ENCODE measurements at regions not wholly inside any gene's neighbourhood (a gene's known extent, or its start where the extent isn't known, plus 50 kb on each side); places are given as distances from the start of the nearest gene placed in this dataset.

GRCh38 chr1:214933375-214933774 is 149.2 kb upstream of the KCNK2 start (continued):
- no peak for TF ChIP-seq AR (CRISPR knock-in tag; IDR thresholded peaks at IDR 0.05)
- no peak for TF ChIP-seq IRF2 (CRISPR knock-in tag; IDR thresholded peaks at IDR 0.05; ENCODE audit: borderline replicate concordance, low read depth)
- no peak for TF ChIP-seq TCF7 (CRISPR knock-in tag; IDR thresholded peaks at IDR 0.05; ENCODE audit: low read depth)
- no peak for TF ChIP-seq ZNF138 (CRISPR knock-in tag; conservative IDR thresholded peaks at IDR 0.05)

- no peaks in the 10 kb centered on the region for H3K36me3 Mint-ChIP-seq
- H3K27me3 Mint-ChIP-seq (ENCODE audit: low read depth) = no peaks in the 10 kb centered on the region
- no peak overlapping the region for H3K27ac Mint-ChIP-seq
- no peak for TF ChIP-seq ZMAT4 (CRISPR knock-in tag; IDR thresholded peaks at IDR 0.05)
- no peak for TF ChIP-seq ZNF425 (CRISPR knock-in tag; conservative IDR thresholded peaks at IDR 0.05)
- no peak for TF ChIP-seq RELA (CRISPR knock-in tag; IDR thresholded peaks at IDR 0.05; ENCODE audit: borderline replicate concordance)
- TF ChIP-seq SMAD4 (CRISPR knock-in tag; IDR thresholded peaks at IDR 0.05) = no peak
- no peak for TF ChIP-seq ERG (CRISPR knock-in tag; IDR thresholded peaks at IDR 0.05)
- TF ChIP-seq JUN (CRISPR knock-in tag; IDR thresholded peaks at IDR 0.05) = no peak
- no peak for TF ChIP-seq PRRX2 (CRISPR knock-in tag; IDR thresholded peaks at IDR 0.05)
- TF ChIP-seq MLX (CRISPR knock-in tag; IDR thresholded peaks at IDR 0.05) = no peak
- TF ChIP-seq KAT7 (CRISPR knock-in tag; IDR thresholded peaks at IDR 0.05; ENCODE audit: borderline replicate concordance) = no peak
- no peak for TF ChIP-seq ZNF263 (CRISPR knock-in tag; IDR thresholded peaks at IDR 0.05; ENCODE audit: low read depth)
- TF ChIP-seq ZNF416 (CRISPR knock-in tag; IDR thresholded peaks at IDR 0.05) = no peak
- TF ChIP-seq TCF7 (CRISPR knock-in tag; IDR thresholded peaks at IDR 0.05; ENCODE audit: low read depth) = no peak
- TF ChIP-seq NR1H2 (CRISPR knock-in tag; IDR thresholded peaks at IDR 0.05) = no peak
- peaks cover 11% of the 10 kb centered on the region for H3K4me1 Mint-ChIP-seq
- ATAC-seq (no peak), DNase-seq (ENCODE audit: low spot score) (no peak)
- ChIA-PET POLR2A (no interaction called here), CTCF (interaction anchor here (0.8 kb wide), 1 partner anchor 111 kb away, joined by 3 read pairs; no protein-coding TSS in a partner anchor)
- no peak overlapping the region for H3K4me3 Mint-ChIP-seq
- H3K9me3 Mint-ChIP-seq = no peaks in the 10 kb centered on the region
Observed at GRCh38 chr1:214934045-214934444, 148.5 kb upstream of the KCNK2 start.

GRCh38 chr1:214935258-214935657 is 147.3 kb upstream of the KCNK2 start:
- peaks cover 11% of the 10 kb centered on the region for H3K4me1 Mint-ChIP-seq
- DNase-seq (ENCODE audit: low spot score) (no peak), ATAC-seq (no peak)
- no peaks in the 10 kb centered on the region for H3K36me3 Mint-ChIP-seq
- no peaks in the 10 kb centered on the region for H3K27me3 Mint-ChIP-seq (ENCODE audit: low read depth)
- no peak overlapping the region for H3K27ac Mint-ChIP-seq
- H3K9me3 Mint-ChIP-seq = no peaks in the 10 kb centered on the region
- POLR2A ChIA-PET = interaction anchor here (0.5 kb wide), 1 partner anchor 254 kb away, joined by 3 read pairs; no protein-coding TSS in a partner anchor
- no peak overlapping the region for H3K4me3 Mint-ChIP-seq
- CTCF ChIA-PET = no interaction called here
- TF ChIP-seq CREM (CRISPR knock-in tag; IDR thresholded peaks at IDR 0.05) (no peak), MAX (CRISPR knock-in tag; IDR thresholded peaks at IDR 0.05) (no peak), ZNF425 (CRISPR knock-in tag; conservative IDR thresholded peaks at IDR 0.05) (no peak), SMAD3 (CRISPR knock-in tag; IDR thresholded peaks at IDR 0.05; ENCODE audit: borderline replicate concordance) (no peak), JAZF1 (CRISPR knock-in tag; IDR thresholded peaks at IDR 0.05) (no peak), HMGA2 (CRISPR knock-in tag; IDR thresholded peaks at IDR 0.05) (no peak), ERG (CRISPR knock-in tag; IDR thresholded peaks at IDR 0.05) (no peak), CREB1 (CRISPR knock-in tag; IDR thresholded peaks at IDR 0.05) (no peak), ATF3 (CRISPR knock-in tag; conservative IDR thresholded peaks at IDR 0.05) (no peak)

Data from WTC11 (cell line).